ENCODE measurements at regions not wholly inside any gene's neighbourhood (a gene's known extent, or its start where the extent isn't known, plus 50 kb on each side); places are given as distances from the start of the nearest gene placed in this dataset.

- DNase-seq (ENCODE audit: low spot score), result no peak
- Histone ChIP-seq H3K4me3 (ENCODE audit: low read depth in 1 of 3, low read length in 3 of 3) (no peak overlapping the region), H3K9ac (ENCODE audit: low read depth in 1 of 2, low read length in 2 of 2) (no peak overlapping the region), H3K27ac (ENCODE audit: low read depth in 1 of 2, low read length in 2 of 2) (no peak overlapping the region), H3K4me1 (ENCODE audit: control insufficient read depth in 4 of 4, insufficient read depth in 4 of 4, low read length in 3 of 4) (no peaks in the 10 kb centered on the region), H3K9me3 (ENCODE audit: control insufficient read depth in 4 of 4, low read length in 3 of 4) (no peaks in the 10 kb centered on the region), H3K36me3 (ENCODE audit: control insufficient read depth in 4 of 4, insufficient read depth in 3 of 4, low read depth in 1 of 4, low read length in 3 of 4) (no peaks in the 10 kb centered on the region), H3K27me3 (ENCODE audit: control insufficient read depth in 4 of 4, insufficient read depth in 4 of 4, low read length in 3 of 4) (no peaks in the 10 kb centered on the region)
- TF ChIP-seq JUND (IDR thresholded peaks at IDR 0.05), result no peak
- TF ChIP-seq RXRA (IDR thresholded peaks at IDR 0.05), result no peak
- TF ChIP-seq RAD21 (IDR thresholded peaks at IDR 0.05), result no peak
- no peak for TF ChIP-seq TAF1 (conservative IDR thresholded peaks at IDR 0.05)
- TF ChIP-seq GABPA (IDR thresholded peaks at IDR 0.05 in 1 of 2, conservative IDR thresholded peaks at IDR 0.05 in 1 of 2), result no peak
- TF ChIP-seq FOXA1 (IDR thresholded peaks at IDR 0.05), result no peak
- no peak for TF ChIP-seq REST (IDR thresholded peaks at IDR 0.05)
- TF ChIP-seq EGR1 (IDR thresholded peaks at IDR 0.05; ENCODE audit: low read depth in 2 of 2), result no peak
- TF ChIP-seq SP1 (IDR thresholded peaks at IDR 0.05), result no peak
- TF ChIP-seq CTCF (IDR thresholded peaks at IDR 0.05; ENCODE audit: low read depth, low read length, missing input control), result no peak
- TF ChIP-seq FOXA2 (IDR thresholded peaks at IDR 0.05), result no peak
- TF ChIP-seq YY1 (IDR thresholded peaks at IDR 0.05), result no peak
- no peak for TF ChIP-seq ZBTB33 (IDR thresholded peaks at IDR 0.05)
These were observed 2781.6 kb upstream of the PCDH20 start for GRCh38 chr13:64197232-64197631.

- H3K27ac ChIP-seq (ENCODE audit: low read depth in 1 of 2, low read length in 2 of 2), result no peak overlapping the region
- H3K4me3 ChIP-seq (ENCODE audit: low read depth in 1 of 3, low read length in 3 of 3), result no peak overlapping the region
- no peaks in the 10 kb centered on the region for H3K36me3 ChIP-seq (ENCODE audit: control insufficient read depth in 4 of 4, insufficient read depth in 3 of 4, low read depth in 1 of 4, low read length in 3 of 4)
- no peak for DNase-seq (ENCODE audit: low spot score)
- no peaks in the 10 kb centered on the region for H3K4me1 ChIP-seq (ENCODE audit: control insufficient read depth in 4 of 4, insufficient read depth in 4 of 4, low read length in 3 of 4)
- H3K9ac ChIP-seq (ENCODE audit: low read depth in 1 of 2, low read length in 2 of 2), result no peak overlapping the region
- H3K9me3 ChIP-seq (ENCODE audit: control insufficient read depth in 4 of 4, low read length in 3 of 4), result no peaks in the 10 kb centered on the region
- H3K27me3 ChIP-seq (ENCODE audit: control insufficient read depth in 4 of 4, insufficient read depth in 4 of 4, low read length in 3 of 4), result no peaks in the 10 kb centered on the region
- WGBS, result 61% methylated on average over 2 of the region's 2 CpGs
- TF ChIP-seq CTCF (IDR thresholded peaks at IDR 0.05; ENCODE audit: low read depth, low read length, missing input control), result no peak
- TF ChIP-seq FOXA1 (IDR thresholded peaks at IDR 0.05), result no peak
- TF ChIP-seq RAD21 (IDR thresholded peaks at IDR 0.05), result no peak
- TF ChIP-seq YY1 (IDR thresholded peaks at IDR 0.05), result no peak
- no peak for TF ChIP-seq SP1 (IDR thresholded peaks at IDR 0.05)
- no peak for TF ChIP-seq RXRA (IDR thresholded peaks at IDR 0.05)
- no peak for TF ChIP-seq HNF4A (conservative IDR thresholded peaks at IDR 0.05)
- TF ChIP-seq GABPA (IDR thresholded peaks at IDR 0.05 in 1 of 2, conservative IDR thresholded peaks at IDR 0.05 in 1 of 2), result no peak
- TF ChIP-seq ZBTB33 (IDR thresholded peaks at IDR 0.05), result no peak
- no peak for TF ChIP-seq FOXA2 (IDR thresholded peaks at IDR 0.05)
- TF ChIP-seq ATF3 (IDR thresholded peaks at IDR 0.05), result no peak
These were observed 2771.0 kb upstream of the PCDH20 start for GRCh38 chr13:64186503-64187250.

All from liver (tissue), 8 donors.